HG02852 (cell line): ENCODE measurements at regions not wholly inside any gene's neighbourhood (a gene's known extent, or its start where the extent isn't known, plus 50 kb on each side); places are given as distances from the start of the nearest gene placed in this dataset.
"Not testable (repeated sequence)": the region's sequence is repeated elsewhere in the genome, so short reads cannot be mapped to it uniquely, and the experiment has no call there.

Experiments
- ATAC-seq: cut with Tn5 transposase; IDR thresholded peaks from one replicate; pipeline ENCODE4 v1.9.1; 2021; ENCODE audit warnings: mild to moderate bottlenecking, moderate library complexity; ENCODE audit not compliant: unreplicated experiment

DNA sequence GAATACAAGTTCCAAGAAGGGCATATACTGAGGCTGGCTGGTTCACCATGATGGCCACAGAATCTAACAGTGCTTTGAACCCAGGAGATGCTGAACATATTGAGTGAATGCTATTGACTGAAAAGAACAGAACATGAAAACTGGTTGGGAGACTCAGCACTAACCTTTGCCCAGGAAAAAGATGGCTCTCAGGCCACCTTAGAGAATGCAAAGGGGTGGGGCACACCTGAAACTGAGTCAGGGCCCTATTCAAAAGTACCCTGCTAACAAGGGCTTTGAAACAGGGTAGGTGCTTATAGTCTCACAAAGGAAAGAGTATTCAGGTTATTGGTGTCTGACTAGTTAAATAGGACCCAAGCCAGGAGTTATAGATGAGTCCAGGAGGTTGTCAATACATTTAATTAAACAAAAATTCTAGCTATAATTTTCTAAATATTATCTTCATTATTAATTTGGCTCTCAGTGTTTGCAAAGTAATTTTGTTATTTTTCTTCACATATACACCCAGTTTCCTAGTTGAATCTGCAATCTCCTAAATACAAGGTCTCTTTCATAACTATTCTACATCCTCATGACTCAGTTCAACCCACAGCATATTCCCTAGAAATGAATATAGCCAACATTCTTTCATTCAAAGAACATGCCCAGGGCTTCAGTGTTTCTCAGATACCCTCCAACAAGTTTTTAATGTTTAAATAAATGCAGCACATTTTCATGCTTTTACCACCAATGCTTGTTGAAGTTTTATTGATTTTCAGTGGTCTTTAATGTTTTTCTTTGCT, 144.2 kb upstream of the RAPGEF2 start:
- ATAC-seq: no peak

DNA sequence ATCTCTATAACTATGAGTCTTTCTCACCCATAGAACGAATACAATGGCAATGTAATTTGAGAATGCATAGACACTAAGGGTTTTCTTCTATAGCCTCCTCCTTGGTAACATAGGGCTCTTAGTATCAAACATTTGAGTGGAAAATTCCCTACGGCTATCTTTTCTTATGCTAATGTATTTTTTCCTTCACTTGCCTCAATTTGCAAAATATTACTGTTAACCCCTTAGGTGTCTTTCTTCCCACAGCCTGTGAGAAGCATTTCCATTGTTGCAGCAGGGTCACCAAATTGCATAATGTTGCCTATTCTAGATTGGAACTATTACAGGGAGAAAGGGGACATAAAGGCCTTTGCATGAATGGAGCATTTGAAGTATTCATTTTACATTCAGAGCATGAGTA, 140.5 kb upstream of the RAPGEF2 start:
- ATAC-seq: no peak

GRCh38 chr4:158963282-158963681, 139.6 kb upstream of the RAPGEF2 start:
- ATAC-seq: not testable (repeated sequence)

DNA sequence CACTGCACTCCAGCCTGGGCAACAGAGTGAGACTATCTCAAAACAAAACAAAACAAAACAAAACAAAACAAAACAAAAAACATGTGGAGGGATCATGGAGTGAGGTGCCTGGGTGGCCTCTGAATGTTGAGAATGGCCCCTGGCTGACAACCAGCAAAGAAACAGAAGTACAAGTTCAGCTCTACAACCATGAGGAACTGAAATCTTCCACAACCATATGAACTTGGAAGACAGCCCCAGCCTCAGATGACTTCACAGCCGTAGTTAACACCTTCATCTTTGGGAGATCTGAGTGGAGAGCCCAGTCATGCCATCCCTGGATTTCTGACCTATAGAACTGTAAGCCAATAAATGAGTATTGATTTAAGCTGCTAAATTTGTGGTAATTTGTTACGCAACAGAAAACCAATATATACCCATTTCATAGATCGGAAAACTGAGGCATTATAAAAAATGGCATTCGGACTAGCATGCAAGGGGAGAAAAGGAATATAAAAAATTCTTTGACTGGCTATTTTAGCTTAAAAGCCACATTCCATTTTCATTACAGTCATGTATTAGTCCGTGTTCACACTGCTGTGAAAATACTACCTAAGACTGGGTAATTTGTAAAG, 138.7 kb upstream of the RAPGEF2 start:
- ATAC-seq: no peak

- ATAC-seq: no peak
Measured at GRCh38 chr4:158964728-158965124, 138.2 kb upstream of the RAPGEF2 start.

- no peak for ATAC-seq
Measured at GRCh38 chr4:158965226-158965625, 137.7 kb upstream of the RAPGEF2 start.

GRCh38 chr4:158966091-158966490, 136.8 kb upstream of the RAPGEF2 start:
- ATAC-seq: no peak

GRCh38 chr4:158968961-158969360, 133.9 kb upstream of the RAPGEF2 start:
- no peak for ATAC-seq

DNA sequence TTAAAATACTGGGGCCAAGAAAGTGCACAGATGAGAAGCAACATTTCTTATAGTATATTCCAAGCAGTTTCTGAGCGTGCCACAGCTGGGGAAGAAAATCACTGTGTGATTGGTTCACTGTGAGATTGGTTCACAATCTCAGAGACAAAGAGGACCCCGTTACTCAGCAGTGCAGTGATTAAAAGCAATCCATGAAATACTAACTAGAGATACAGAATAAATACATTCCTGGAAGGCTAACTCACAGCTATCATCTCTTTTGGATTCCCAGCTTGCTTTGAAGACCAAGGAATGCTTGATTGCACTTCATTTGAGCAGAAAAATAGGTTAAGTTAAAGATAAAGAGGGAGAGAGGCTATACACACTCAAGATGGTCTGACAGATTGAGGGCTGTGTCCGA, 132.1 kb upstream of the RAPGEF2 start:
- no peak for ATAC-seq

DNA sequence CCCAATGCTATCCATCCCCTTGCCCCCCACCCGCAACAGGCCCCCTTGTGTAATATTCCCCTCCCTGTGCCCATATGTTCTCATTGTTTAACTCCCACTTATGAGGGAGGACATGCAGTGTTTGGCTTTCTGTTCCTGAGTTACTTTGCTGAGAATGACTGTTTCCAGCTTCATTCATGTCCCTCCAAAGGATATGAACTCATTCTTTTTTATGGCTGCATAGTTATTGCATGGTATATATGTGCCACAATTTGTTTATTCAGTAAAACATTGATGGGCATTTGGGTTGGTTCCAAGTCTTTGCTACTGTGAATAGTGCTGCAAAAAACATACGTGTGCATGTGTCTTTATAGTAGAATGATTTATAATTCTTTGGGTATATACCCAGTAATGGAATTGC, 128.4 kb upstream of the RAPGEF2 start:
- not testable (repeated sequence) for ATAC-seq

GRCh38 chr4:158980711-158981110, 122.2 kb upstream of the RAPGEF2 start:
- ATAC-seq: not testable (repeated sequence)

DNA sequence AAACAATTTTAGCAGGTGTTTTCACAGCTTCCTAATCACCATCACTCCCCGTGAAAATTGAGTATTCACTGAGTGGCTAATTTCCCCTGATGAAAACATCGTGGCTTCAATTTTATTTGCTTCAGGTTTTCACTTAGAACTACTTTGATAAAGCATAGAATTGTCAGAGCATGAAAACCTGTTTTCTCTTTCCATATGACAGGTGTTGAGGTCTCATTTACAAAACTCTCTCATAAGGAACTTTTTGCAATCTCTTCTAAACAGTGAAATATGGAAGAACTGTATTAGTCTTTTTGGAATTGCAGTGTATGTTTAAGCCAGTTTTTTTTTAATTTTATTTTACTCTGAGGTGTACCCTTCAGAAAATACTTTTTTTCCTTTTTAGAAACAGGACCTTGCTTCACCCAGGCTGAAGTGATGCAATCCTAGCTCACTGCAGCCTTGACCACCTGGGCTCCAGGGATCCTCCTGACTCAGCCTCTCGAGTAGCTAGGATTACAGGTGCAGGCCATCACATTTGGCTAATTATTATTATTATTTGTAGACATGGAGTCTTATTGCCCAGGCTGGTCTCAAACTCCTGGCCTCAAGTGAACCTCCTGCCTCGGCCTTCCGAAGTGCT, 111.2 kb upstream of the RAPGEF2 start:
- no peak for ATAC-seq

- no peak for ATAC-seq
Measured at GRCh38 chr4:158993891-158994290, 109.0 kb upstream of the RAPGEF2 start.

GRCh38 chr4:158995040-158995439, 107.8 kb upstream of the RAPGEF2 start:
- no peak for ATAC-seq

DNA sequence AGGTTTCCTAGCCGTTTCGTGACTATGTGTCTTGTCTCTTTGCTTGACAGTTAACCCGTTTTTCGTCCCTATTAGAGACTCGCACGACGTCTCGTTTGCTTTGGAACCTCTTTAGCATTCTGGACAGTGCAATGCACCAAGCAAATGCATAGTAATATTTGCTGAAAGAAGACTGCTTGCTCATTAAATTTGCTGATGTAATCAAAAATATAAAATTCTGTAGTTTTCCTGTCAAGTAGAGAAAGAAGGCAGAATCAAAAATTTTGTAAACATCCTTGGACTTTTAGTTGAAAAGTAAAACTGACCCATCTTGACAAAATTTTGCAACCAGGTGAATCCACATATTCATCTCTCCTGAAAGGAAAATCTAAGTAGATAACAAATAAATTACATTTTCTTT, 106.9 kb upstream of the RAPGEF2 start:
- ATAC-seq: no peak

DNA sequence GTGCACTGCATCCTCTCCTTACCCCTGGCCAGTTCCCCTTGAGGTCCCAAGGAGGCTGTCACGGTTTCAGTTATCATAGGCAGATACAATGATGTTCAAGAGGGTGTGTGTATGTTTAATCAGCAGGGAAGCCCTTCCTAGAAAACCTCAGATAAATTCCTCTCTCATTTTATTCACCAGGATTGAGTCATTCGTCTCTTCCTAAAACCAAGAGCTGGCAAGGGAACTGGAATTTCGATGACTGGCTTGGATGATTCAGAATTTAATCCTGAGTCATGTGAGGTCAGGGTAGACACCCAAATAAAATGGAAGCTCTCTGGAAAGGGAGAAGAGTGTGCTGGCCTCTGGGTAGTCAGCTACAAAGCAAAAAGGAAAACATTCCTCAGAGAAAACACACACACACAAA, 106.2 kb upstream of the RAPGEF2 start:
- no peak for ATAC-seq

GRCh38 chr4:158997660-158998349, 105.1 kb upstream of the RAPGEF2 start:
- ATAC-seq: no peak

DNA sequence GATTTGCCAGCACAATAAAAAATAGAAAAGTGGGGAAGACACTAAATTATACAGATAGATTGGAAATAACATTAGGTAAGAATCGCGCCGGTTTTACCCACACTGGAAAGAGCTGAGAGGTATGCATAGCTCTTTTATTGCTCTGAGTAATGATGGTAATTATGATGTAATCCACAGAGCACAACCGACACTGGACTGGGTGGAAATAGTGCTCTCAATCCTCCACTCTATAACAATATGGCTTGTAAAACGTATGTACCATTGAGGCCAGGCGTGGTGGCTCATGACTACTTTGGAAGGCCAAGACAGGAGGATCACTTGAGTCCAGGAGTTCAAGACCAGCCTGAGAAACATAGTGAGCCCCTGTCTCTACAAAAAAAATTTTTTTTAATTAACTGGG, 104.3 kb upstream of the RAPGEF2 start:
- ATAC-seq: no peak

GRCh38 chr4:158999166-158999682, 103.7 kb upstream of the RAPGEF2 start:
- no peak for ATAC-seq

DNA sequence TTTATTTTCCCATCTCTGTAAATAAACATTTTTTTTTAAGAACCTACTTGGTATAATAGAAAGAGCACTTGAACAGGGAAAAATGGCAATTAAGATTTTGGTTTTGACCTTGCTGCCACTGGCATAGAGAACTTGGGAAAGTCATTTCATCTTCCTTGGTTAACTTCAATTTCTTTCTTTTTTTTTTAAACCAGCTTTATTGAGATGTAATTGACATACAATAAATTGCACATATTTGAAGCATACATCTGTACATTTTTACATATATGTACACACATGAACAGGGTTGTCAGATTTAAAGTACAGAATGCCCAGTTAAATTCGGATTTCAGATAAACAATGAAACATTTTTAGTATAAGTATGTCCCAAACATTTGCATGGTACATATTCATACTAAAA, 103.0 kb upstream of the RAPGEF2 start:
- ATAC-seq: no peak

- no peak for ATAC-seq
Measured at GRCh38 chr4:159002950-159003349, 99.9 kb upstream of the RAPGEF2 start.
